HG02798 (cell line): ENCODE measurements at regions not wholly inside any gene's neighbourhood (a gene's known extent, or its start where the extent isn't known, plus 50 kb on each side); places are given as distances from the start of the nearest gene placed in this dataset.

ENCODE experiments used
- ATAC-seq: cut with Tn5 transposase; IDR thresholded peaks from one replicate; pipeline ENCODE4 v1.9.1; 2021; ENCODE audit warnings: mild to moderate bottlenecking; ENCODE audit not compliant: unreplicated experiment, poor library complexity

- ATAC-seq, result no peak
Observed at GRCh38 chr17:13407381-13407780, 194.3 kb downstream of the HS3ST3A1 start.

- no peak for ATAC-seq
Observed at GRCh38 chr17:13405807-13406206, 195.9 kb downstream of the HS3ST3A1 start.

- ATAC-seq, result no peak
Observed at GRCh38 chr17:13405080-13405479, 196.6 kb downstream of the HS3ST3A1 start.

DNA sequence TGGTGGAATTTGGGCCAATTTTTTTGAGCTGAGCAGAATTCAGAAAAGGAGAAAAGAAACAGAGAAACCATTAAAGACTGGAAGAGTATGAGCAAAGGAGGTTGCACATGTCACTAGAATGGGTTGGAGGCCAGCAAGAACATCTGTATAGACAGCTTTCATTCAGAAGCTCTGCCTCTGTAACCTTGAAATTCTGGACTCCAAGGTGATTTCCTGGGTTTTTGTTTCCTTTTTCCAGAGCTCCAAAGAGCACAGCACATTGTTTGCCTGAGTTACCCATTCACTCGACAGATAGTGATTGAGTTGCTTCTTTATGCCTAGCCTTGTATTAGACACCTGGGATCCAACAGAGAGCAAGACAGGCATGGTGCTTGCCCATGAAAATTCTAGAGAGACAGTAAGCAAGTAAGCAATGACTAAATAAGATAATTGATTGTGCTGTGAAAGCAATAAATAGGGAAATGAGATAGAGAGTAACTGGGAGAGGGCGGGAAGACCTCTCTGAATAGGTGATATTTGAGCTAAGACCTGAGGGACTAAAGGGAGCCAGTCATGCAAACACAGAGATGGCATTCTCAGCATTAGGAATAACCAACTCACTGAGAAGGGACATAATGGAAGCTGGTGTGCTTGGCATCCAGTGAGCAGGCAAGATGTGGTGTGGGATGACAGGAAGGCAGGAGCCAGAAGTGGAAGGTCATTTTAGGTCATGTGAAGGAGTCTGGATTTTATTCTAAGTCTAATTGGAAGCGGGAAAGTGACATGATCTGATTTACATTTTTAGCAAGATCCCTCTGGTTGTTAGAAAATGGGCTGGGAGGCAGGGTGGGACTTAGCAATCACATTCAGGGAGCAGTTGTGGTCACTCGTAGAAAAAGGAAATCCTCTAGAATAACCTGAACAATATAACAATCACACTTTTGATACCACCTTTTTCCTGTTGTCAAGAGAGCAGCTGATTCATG lies 197.5 kb downstream of the HS3ST3A1 start:
- no peak for ATAC-seq

DNA sequence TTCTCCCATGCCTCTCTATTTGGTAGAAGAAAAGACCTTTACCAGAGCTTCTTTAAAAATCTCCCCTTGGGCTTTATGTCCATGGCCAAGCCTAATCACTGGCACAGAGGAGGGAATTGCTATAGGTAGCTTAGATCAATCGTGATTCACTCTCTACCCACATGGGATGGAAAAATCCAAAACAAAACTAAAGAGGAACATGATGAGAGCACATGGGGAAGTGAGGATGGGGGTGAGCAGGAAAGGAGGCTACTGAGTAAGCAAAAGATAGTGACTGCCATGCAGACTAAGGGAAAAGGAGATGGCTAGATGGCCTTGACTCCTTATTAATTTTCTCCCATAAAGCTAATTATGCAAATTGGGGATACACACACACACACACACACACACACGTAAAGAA lies 201.2 kb downstream of the HS3ST3A1 start:
- no peak for ATAC-seq

DNA sequence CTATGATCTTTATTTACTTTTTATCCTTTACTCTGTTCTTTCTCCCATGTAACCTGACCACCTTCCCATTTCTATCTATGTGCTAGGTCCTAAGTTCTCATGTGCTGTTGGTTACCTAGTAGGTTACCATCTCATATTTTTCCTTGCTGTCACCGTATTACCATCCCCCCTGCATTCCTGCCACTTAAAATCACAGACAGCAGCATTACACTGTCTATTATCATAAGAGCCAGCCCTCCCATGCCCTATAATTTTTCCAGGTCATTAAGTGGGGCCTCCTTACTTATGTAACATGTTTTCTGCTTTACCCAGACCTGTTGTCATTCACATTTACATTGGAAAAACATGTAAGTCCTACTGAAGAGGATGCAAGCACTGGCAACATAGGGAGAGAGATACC lies 202.9 kb downstream of the HS3ST3A1 start:
- ATAC-seq, result no peak

- ATAC-seq, result no peak
Observed at GRCh38 chr17:13398091-13398490, 203.6 kb downstream of the HS3ST3A1 start.

GRCh38 chr17:13395862-13396261 lies 205.9 kb downstream of the HS3ST3A1 start:
- no peak for ATAC-seq

DNA sequence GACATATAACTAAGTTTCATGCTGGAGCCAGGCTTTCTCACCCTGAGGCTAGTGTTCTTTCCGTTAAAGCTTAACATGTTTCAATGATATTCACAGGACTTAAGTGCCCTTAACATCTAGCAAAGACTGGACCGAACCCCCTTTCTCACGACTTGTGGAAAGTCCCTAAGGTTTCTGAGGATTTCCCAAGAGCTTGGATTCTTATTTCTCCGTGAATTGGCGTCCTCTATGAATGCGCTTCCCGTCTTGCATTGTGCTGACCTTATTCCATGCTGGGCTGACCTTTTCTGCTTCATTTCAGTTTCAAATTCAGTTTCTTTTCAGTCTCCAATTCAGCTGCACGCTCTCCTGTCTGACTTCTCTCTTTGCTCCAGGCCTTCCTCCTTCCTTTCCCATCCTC lies 206.4 kb downstream of the HS3ST3A1 start:
- no peak for ATAC-seq

- no peak for ATAC-seq
Observed at GRCh38 chr17:13393841-13394710, 207.7 kb downstream of the HS3ST3A1 start.

DNA sequence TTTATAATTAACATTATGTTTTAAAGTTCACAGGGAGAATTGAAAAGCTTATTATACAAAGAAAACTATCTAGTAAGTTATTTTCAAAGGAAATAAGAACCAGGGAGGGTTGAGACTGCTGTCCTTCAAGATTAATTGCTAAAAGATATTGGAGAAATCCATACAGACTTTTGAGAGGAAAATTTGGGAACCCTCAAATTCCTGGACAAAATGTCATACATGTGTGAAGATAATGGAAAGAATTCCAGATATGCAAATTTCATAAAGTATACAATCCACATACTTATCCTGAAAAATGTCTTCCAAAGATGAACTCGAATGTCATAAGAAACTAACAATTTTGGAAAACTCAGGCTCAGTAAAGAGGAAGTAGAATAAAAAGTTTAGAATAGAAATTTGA lies 213.8 kb downstream of the HS3ST3A1 start:
- ATAC-seq, result no peak

DNA sequence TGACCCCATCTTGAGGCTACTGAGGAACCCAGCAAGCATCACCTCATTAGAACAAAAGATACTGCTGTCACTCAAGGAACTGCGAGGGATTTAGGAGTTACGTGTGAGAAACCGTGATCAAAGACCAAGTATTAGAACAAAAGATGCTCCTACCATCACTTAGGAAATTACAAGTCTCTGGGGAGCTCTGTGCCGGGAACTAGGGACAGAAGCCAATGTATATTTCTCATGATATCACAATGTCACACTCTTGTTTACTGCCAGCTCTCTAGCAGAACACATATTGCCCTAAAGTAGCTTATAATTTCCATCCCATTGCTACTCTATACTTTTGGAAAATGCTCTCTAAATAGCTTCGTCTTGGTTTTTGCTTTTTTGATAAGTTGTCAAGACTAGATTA lies 214.5 kb downstream of the HS3ST3A1 start:
- no peak for ATAC-seq

DNA sequence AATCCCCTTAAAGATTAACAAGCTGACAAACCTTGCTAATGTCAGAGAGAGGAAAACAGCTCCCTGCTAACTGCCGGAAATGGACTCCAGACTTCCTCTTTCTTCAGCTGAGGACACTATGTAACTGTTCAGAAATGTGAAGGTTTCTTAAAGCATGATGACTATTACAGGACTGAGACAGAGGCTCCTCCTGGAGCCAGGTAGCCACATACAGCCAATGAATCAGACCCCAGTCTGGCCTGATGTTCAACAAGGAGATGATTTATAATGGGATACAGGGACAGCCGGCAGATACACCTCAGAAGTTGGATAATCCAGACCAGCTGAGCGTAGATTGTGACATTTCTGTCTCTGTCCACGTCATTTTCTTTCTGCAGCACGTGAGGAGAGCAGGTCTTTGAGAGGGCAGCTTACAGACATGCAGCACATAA lies 216.2 kb downstream of the HS3ST3A1 start:
- no peak for ATAC-seq

DNA sequence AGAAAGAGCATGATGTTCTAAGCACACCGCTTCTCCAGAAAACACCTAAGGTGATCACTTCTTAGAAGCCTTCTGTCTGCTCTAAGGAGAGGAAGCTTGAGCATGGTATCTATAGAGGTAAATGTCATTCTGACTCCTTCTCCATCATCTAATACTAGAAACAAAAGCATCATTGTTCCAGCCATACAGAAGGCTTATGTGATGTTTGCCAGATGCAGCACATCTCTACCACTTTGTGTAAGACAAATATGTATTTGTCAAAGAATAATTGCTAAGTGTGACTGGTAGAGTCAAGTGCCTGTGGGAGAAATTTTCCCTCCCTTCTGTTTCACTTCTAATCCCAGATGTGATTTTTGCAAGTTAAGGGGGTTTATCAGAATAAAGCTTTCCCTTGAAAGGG lies 217.1 kb downstream of the HS3ST3A1 start:
- no peak for ATAC-seq

GRCh38 chr17:13378361-13378760 lies 223.4 kb downstream of the HS3ST3A1 start:
- ATAC-seq, result no peak

GRCh38 chr17:13374203-13375143 lies 227.3 kb downstream of the HS3ST3A1 start:
- no peak for ATAC-seq

- ATAC-seq, result no peak
Observed at GRCh38 chr17:13372432-13372831, 229.3 kb downstream of the HS3ST3A1 start.

GRCh38 chr17:13367154-13367553 lies 234.6 kb downstream of the HS3ST3A1 start:
- ATAC-seq, result no peak

- ATAC-seq, result no peak
Observed at GRCh38 chr17:13365331-13365730, 236.4 kb downstream of the HS3ST3A1 start.

DNA sequence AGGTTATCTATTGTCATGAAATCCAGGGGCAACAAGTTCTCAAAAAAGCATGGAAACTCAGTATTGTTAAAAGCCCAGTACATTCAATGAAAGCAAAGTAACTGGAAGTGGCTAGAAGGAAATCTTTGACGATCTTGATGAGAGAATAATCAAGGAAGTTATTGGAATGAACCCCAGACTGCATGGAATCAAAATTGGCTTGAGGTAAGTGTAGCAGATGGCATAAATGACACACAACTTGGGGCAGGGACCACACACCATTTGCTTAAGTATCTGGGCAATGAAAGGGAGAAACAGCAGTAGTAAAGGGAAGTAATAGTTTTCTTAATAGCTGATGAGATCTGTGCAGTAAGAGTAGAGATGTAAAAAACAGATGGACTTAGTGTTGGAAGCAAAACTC lies 238.0 kb downstream of the HS3ST3A1 start:
- ATAC-seq, result no peak
